ENCODE measurements at regions not wholly inside any gene's neighbourhood (a gene's known extent, or its start where the extent isn't known, plus 50 kb on each side); places are given as distances from the start of the nearest gene placed in this dataset.

DNA sequence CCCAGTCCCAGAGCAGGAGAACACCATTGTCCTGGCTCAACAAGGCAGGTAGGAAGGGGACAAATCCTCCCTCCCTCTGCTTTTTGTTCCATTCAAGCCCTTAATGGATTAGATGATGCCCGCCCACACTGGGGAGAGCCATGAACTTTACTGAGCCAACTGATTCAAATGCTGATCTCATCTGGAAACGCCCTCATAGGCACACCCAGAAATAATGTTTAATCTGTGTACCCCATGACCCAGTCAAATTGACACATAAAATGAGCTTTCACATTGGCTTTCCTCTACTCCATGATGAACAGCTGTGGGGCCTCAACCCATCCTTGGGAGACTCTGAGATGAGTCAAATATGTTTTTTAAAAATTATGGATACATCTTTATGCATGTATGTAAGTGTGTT lies 141.8 kb downstream of the GALC start:
- no peaks in the 10 kb centered on the region for H3K4me1 ChIP-seq (ENCODE audit: control insufficient read depth, insufficient read depth, low read length)
- CTCF ChIA-PET: no interaction called here

DNA sequence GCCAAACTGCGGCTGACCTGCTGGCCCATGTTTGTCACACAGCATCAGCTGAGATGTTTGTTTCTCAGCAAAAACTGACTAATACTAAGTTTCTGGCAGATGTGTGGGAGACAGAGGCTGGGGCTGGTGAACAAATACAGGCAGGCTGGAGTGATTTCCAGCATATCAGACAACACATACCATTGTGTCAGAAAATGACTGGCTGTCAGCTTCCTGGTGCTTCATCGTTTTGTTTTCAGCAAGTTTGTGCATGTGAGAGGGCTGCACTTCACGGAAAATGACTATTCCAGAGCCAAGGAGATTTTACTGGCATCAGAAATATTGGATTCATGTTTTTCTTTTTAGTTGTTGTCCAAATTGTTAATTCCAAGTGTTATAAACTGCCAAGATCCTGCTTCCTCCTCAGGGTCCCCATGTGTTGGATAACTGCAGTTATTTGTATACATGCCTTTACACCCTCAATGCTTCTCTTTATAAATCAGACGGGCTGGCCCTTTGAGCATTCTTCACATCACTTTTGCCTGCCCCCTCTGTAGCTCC lies 145.7 kb downstream of the GALC start:
- intact Hi-C loops (cut with micrococcal nuclease; ENCODE audit: unreplicated experiment) (no loop called here), in situ Hi-C loops (cut with HindIII; ENCODE audit: low pct_unique_long_range_greater_than_20kb, low sequenced_read_pairs) (no loop called here)
- no TSS peak for BruUV-seq (replicated peaks)
- no peaks in the 10 kb centered on the region for H3K4me1 ChIP-seq (ENCODE audit: control insufficient read depth, insufficient read depth, low read length)
- ATAC-seq (no peak), DNase-seq (ENCODE audit: low read depth, low spot score) (no peak)
- TF ChIP-seq SIN3A (IDR thresholded peaks at IDR 0.05; ENCODE audit: borderline replicate concordance, insufficient read depth, low read depth, low read length) (no peak), POLR2AphosphoS5 (IDR thresholded peaks at IDR 0.05; ENCODE audit: low read depth, low read length) (no peak), TCF7L2 (IDR thresholded peaks at IDR 0.05; ENCODE audit: low read depth, low read length) (no peak)
- TF ChIP-seq, protein P1, sequence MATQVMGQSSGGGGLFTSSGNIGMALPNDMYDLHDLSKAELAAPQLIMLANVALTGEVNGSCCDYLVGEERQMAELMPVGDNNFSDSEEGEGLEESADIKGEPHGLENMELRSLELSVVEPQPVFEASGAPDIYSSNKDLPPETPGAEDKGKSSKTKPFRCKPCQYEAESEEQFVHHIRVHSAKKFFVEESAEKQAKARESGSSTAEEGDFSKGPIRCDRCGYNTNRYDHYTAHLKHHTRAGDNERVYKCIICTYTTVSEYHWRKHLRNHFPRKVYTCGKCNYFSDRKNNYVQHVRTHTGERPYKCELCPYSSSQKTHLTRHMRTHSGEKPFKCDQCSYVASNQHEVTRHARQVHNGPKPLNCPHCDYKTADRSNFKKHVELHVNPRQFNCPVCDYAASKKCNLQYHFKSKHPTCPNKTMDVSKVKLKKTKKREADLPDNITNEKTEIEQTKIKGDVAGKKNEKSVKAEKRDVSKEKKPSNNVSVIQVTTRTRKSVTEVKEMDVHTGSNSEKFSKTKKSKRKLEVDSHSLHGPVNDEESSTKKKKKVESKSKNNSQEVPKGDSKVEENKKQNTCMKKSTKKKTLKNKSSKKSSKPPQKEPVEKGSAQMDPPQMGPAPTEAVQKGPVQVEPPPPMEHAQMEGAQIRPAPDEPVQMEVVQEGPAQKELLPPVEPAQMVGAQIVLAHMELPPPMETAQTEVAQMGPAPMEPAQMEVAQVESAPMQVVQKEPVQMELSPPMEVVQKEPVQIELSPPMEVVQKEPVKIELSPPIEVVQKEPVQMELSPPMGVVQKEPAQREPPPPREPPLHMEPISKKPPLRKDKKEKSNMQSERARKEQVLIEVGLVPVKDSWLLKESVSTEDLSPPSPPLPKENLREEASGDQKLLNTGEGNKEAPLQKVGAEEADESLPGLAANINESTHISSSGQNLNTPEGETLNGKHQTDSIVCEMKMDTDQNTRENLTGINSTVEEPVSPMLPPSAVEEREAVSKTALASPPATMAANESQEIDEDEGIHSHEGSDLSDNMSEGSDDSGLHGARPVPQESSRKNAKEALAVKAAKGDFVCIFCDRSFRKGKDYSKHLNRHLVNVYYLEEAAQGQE (IDR thresholded peaks at IDR 0.05; ENCODE audit: insufficient read depth in 1 of 2, low read depth in 2 of 2, low read length in 1 of 2): no peak
- TF ChIP-seq, protein P2, sequence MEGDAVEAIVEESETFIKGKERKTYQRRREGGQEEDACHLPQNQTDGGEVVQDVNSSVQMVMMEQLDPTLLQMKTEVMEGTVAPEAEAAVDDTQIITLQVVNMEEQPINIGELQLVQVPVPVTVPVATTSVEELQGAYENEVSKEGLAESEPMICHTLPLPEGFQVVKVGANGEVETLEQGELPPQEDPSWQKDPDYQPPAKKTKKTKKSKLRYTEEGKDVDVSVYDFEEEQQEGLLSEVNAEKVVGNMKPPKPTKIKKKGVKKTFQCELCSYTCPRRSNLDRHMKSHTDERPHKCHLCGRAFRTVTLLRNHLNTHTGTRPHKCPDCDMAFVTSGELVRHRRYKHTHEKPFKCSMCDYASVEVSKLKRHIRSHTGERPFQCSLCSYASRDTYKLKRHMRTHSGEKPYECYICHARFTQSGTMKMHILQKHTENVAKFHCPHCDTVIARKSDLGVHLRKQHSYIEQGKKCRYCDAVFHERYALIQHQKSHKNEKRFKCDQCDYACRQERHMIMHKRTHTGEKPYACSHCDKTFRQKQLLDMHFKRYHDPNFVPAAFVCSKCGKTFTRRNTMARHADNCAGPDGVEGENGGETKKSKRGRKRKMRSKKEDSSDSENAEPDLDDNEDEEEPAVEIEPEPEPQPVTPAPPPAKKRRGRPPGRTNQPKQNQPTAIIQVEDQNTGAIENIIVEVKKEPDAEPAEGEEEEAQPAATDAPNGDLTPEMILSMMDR (IDR thresholded peaks at IDR 0.05): no peak
- H3K36me3 ChIP-seq (ENCODE audit: control insufficient read depth, insufficient read depth, low read length): no peaks in the 10 kb centered on the region
- no peak overlapping the region for H3K4me3 ChIP-seq (ENCODE audit: low read depth in 2 of 2, low read length in 2 of 2)
- no peak overlapping the region for H3K27ac ChIP-seq (ENCODE audit: low read length)
- POLR2A ChIA-PET: no interaction called here
- no peaks in the 10 kb centered on the region for H3K27me3 ChIP-seq (ENCODE audit: control insufficient read depth, insufficient read depth, low read length)
- CTCF ChIA-PET: no interaction called here
- H3K9me3 ChIP-seq (ENCODE audit: control insufficient read depth, insufficient read depth, low read depth, low read length): no peaks in the 10 kb centered on the region

More for the DNA sequence above, 141.8 kb downstream of the GALC start:
- Histone ChIP-seq H3K27me3 (ENCODE audit: control insufficient read depth, insufficient read depth, low read length) (no peaks in the 10 kb centered on the region), H3K4me3 (ENCODE audit: low read depth in 2 of 2, low read length in 2 of 2) (no peak overlapping the region), H3K36me3 (ENCODE audit: control insufficient read depth, insufficient read depth, low read length) (no peaks in the 10 kb centered on the region), H3K27ac (ENCODE audit: low read length) (no peak overlapping the region), H3K9me3 (ENCODE audit: control insufficient read depth, insufficient read depth, low read depth, low read length) (no peaks in the 10 kb centered on the region)
- no peak for ATAC-seq
- DNase-seq (ENCODE audit: low read depth, low spot score): no peak
- intact Hi-C loops (cut with micrococcal nuclease; ENCODE audit: unreplicated experiment) (no loop called here), in situ Hi-C loops (cut with HindIII; ENCODE audit: low pct_unique_long_range_greater_than_20kb, low sequenced_read_pairs) (no loop called here)
- POLR2A ChIA-PET: no interaction called here
- TF ChIP-seq POLR2AphosphoS5 (IDR thresholded peaks at IDR 0.05; ENCODE audit: low read depth, low read length): no peak
- TF ChIP-seq SIN3A (IDR thresholded peaks at IDR 0.05; ENCODE audit: borderline replicate concordance, insufficient read depth, low read depth, low read length): no peak
- no peak for TF ChIP-seq TCF7L2 (IDR thresholded peaks at IDR 0.05; ENCODE audit: low read depth, low read length)
- TF ChIP-seq, protein P1 (IDR thresholded peaks at IDR 0.05; ENCODE audit: insufficient read depth in 1 of 2, low read depth in 2 of 2, low read length in 1 of 2): no peak
- TF ChIP-seq, protein P2 (IDR thresholded peaks at IDR 0.05): no peak
- BruUV-seq (replicated peaks): no TSS peak

Measured in Panc1 (cell line).